ENCODE measurements at regions not wholly inside any gene's neighbourhood (a gene's known extent, or its start where the extent isn't known, plus 50 kb on each side); places are given as distances from the start of the nearest gene placed in this dataset.

DNA sequence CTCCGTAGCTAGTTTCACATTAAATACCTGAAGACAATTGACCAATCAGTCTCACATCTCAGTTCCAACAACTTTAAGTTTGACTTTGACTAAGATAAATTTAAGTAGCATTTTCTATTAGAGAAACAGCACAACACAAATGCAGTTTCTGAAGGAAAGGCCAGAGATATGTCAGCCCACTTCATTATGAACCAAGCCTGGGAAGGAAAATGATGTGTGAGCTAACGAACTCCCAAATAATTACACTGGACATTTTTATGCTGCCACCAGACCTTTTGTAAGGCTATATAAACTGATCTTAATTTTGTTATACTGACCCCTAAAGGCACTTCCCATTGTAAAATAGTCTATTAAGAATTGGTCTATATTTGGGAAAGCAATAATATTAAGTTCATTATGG lies 57.9 kb upstream of the DACH1 start:
- DNase-seq = no peak

DNA sequence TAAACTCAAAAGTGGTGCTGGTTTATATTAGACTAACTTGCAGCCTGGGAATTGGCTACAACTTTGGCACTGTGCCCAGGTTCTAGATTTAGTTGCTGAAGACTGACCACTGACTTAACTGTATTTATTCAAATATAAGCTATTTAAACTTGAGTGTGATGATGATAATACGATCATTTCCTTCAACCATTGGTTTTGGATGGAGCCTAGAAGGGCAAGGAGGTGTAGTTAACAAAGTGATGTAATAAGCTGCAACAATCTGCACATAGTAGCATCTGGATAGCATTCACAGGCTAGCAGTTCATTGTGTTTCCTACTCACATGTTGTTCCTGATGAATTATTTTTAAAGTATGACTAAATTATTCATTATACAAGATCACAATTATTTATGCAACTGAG lies 55.2 kb upstream of the DACH1 start:
- DNase-seq = no peak
